Stimulated activated CD4-positive, alpha-beta T cell treated with anti-CD3 and anti-CD28 coated beads, Interleukin-4, amount 100 ng/mL, for 4 hours (primary cell): ENCODE measurements at regions not wholly inside any gene's neighbourhood (a gene's known extent, or its start where the extent isn't known, plus 50 kb on each side); places are given as distances from the start of the nearest gene placed in this dataset.
"Not testable (repeated sequence)": the region's sequence is repeated elsewhere in the genome, so short reads cannot be mapped to it uniquely, and the experiment has no call there.

Source experiments
- DNase-seq, 2 experiments: peaks; one replicate each; pipeline ENCODE4 v3.0.0-alpha.2; 2020

DNA sequence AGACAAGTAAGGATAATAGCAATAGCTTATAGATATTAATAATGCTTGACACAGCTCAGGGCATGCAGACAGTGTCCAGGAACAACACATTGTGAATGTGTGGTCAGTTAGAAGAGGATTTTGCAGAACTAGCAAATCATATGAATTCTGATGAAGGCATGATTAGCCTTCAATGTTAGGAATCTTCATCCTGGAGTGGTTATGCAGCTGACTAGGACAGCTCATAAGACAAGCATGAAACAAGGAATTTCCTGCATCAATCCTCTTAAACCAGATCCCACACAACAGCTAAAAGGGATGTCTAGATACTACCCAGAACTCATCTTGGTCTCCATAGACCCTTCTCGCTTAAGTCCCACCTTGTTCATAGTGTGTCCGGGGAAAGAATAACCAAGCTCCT lies 499.0 kb upstream of the ATP11B start:
- DNase-seq: no peak

GRCh38 chr3:182294696-182295095 lies 498.6 kb upstream of the ATP11B start:
- DNase-seq: no peak

GRCh38 chr3:182300266-182300665 lies 493.0 kb upstream of the ATP11B start:
- DNase-seq: no peak

- DNase-seq: no peak
These were observed 490.1 kb upstream of the ATP11B start for GRCh38 chr3:182303169-182303568.

DNA sequence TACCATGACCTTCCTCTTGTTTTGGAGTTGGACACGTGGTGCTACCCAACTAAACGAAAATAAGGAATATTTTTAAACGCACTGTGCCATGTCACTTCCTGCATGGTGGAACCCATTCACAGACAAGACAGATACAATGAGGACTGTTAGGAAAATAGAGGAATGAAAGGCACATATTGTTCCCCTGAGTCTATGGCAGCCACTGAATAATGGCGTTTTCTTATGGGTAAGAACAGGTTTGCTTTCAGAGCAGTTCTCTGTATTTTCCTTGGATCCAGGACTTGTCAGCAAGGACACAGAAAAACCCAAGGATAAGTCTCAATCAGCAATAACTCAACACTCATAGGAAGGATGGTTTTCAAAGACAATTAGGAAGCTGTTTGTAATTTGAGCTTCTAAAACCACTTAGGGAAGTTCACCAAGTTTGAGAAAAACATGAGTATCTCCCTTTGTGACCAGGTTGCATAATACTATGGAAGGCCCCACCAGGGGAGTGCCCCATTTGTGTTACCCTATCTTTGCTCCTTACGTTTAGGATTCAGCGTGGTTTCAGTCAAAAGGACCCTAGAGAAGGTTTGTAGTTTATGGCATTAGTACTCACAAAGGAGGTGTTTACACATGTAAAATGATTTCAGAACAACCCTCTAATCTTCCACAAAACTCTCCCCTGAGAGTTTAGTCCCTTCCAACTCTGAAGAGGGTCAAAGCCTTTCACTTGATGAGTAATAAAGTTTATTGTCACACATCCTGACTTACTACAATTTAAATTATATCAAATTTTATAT lies 487.2 kb upstream of the ATP11B start:
- no peak for DNase-seq

- no peak for DNase-seq
These were observed 485.0 kb upstream of the ATP11B start for GRCh38 chr3:182308328-182308727.

DNA sequence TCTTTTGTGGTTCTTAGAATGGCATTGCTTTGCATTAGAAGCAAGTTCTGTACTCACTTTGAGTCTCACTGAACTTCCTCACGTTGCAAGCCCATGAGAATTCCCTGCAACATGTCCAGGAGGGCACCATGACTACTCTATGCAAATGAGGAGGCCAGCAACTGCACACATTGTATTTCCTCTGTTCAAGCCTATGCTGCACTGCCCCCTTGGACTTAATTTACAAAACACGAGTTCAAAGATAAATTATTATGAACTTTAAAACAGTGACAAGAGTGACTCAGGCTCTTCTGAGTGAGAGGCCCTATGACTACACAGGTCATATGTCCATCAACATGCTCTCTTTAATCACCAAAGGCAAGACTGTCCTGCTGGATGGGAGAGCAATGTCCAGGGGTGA lies 484.2 kb upstream of the ATP11B start:
- DNase-seq: no peak

- DNase-seq: no peak
These were observed 478.0 kb upstream of the ATP11B start for GRCh38 chr3:182315313-182315712.

GRCh38 chr3:182323126-182323700 lies 470.1 kb upstream of the ATP11B start:
- no peak for DNase-seq

GRCh38 chr3:182323898-182324297 lies 469.4 kb upstream of the ATP11B start:
- no peak for DNase-seq

GRCh38 chr3:182325213-182325950 lies 467.9 kb upstream of the ATP11B start:
- DNase-seq: no peak

- DNase-seq: no peak
These were observed 466.1 kb upstream of the ATP11B start for GRCh38 chr3:182327196-182327681.

DNA sequence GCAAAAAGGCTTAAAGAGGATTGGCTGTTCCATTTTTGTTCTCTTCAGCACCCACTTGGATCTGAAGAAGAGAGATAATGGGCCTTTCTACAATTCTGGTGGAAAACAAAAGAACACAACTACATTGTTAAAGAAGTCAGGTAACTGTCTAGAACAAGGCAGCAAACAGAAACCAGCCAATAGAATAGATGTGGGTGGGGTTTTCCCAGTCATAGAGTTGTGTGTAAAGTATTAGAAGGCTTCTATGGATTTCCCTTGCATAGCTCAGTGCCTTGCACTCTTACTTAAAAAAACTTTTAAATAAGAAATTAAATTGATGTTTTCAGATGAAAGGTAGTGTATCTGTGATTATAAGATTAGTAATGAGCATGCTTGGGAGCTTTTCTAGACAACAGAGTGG lies 462.7 kb upstream of the ATP11B start:
- DNase-seq: no peak

- DNase-seq: no peak
These were observed 462.0 kb upstream of the ATP11B start for GRCh38 chr3:182331341-182331740.

GRCh38 chr3:182342252-182342651 lies 451.1 kb upstream of the ATP11B start:
- no peak for DNase-seq

GRCh38 chr3:182344026-182344425 lies 449.3 kb upstream of the ATP11B start:
- not testable (repeated sequence) for DNase-seq

- no peak for DNase-seq
These were observed 444.3 kb upstream of the ATP11B start for GRCh38 chr3:182349051-182349450.

- no peak for DNase-seq
These were observed 443.3 kb upstream of the ATP11B start for GRCh38 chr3:182349951-182350517.

DNA sequence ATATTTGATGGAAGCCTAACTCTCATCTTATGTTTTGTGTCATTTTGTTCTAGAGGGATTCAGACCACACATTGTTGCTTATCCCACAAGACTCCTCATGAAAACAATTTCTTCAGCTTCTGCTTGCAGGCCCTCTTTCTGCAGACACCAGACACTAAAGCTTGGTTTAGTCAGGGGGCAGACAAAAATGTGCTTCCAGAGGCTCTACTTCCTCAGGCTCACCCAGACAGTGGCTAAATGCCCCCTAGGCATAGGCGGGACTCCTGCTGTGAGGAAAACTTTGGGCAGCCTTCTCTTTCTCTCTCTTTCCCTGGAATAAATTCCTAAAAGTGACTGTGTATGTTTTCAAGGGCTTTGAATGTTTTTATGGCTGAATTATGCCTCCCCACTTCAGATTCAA lies 435.4 kb upstream of the ATP11B start:
- DNase-seq: no peak

GRCh38 chr3:182364323-182364722 lies 429.0 kb upstream of the ATP11B start:
- no peak for DNase-seq

DNA sequence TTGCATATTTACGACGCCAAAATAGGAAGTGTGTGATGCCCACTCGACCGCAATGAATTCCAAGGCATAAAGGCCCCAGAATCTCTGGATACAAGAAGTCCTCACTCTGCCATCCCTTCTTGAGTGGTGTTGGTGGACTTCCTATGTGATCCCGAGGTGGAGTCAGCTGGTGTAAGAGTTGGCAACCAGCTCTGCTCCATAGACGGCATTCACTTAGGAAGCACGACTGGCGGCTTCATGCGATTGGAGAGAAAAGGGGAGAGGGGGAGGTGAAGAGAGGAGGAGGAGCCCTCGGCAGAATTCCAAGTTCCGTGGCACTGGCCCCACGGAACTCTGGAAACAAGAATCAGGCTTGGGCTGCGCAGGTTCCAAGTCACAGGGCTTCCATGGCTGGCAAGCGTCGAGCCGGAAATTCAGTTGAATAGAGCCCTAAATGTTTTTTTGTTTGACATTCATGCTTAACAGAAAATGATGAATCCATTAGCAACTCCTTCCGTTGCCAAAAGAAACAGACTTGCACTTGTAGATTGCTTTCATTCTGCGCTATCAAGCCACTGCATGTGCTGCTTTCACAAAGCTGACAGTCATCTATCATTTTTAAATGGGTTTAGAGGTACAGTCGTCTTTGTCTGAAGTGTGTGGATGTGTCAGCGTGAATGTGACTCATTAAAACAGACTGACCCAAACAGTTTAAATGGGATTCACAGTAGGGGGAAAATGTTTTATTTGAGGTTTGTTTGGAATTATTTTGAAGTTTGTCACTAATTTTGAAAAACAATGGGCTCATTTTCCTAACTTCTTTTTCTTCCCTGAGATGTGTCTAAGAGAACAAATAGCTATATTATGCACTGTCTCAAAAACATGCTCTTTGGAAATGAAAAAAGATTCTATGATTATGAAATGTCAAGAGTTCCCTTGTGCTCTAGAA lies 428.3 kb upstream of the ATP11B start:
- no peak for DNase-seq

GRCh38 chr3:182366746-182367145 lies 426.6 kb upstream of the ATP11B start:
- DNase-seq: no peak
